Karpas-422 (cell line): ENCODE measurements at regions not wholly inside any gene's neighbourhood (a gene's known extent, or its start where the extent isn't known, plus 50 kb on each side); places are given as distances from the start of the nearest gene placed in this dataset.

Experiments used
- DNase-seq: peaks from one replicate; pipeline ENCODE4 v3.0.0-alpha.2; 2015
- H2AFZ ChIP-seq: fragments of 200-600 bp; sonication (generic); 2 replicates; pipeline ENCODE4 v1.6.1; 2014; ENCODE audit warnings: antibody characterized with exemption, low read length, mixed read lengths
- H3K27ac ChIP-seq: fragments of 200-600 bp; sonication (generic); 2 replicates; pipeline ENCODE4 v1.5.1; 2014; ENCODE audit warnings: mild to moderate bottlenecking, low read length, moderate library complexity
- H3K27me3 ChIP-seq: fragments of 200-600 bp; sonication (generic); 2 replicates; pipeline ENCODE4 v1.6.1; 2014; ENCODE audit warnings: low read length, mixed read lengths
- H3K36me3 ChIP-seq: fragments of 200-600 bp; sonication (generic); 2 replicates; pipeline ENCODE4 v1.6.1; 2014; ENCODE audit warnings: low read length, mixed read lengths; ENCODE audit not compliant: insufficient read depth
- H3K4me1 ChIP-seq: fragments of 200-600 bp; sonication (generic); 2 replicates; pipeline ENCODE4 v1.6.1; 2014; ENCODE audit warnings: mild to moderate bottlenecking, low read length, mixed read lengths
- H3K4me2 ChIP-seq: fragments of 200-600 bp; sonication (generic); 2 replicates; pipeline ENCODE4 v1.6.1; 2014; ENCODE audit warnings: low read length, low read depth, mild to moderate bottlenecking; ENCODE audit not compliant: poor library complexity, severe bottlenecking
- H3K4me3 ChIP-seq: fragments of 200-600 bp; sonication (generic); 2 replicates; pipeline ENCODE4 v1.5.1; 2014; ENCODE audit warnings: mild to moderate bottlenecking, antibody characterized with exemption, low read length, mixed read lengths
- H3K79me2 ChIP-seq: fragments of 200-600 bp; sonication (generic); 2 replicates; pipeline ENCODE4 v1.6.1; 2014; ENCODE audit warnings: mild to moderate bottlenecking, low read length, mixed read lengths
- H3K9ac ChIP-seq: fragments of 200-600 bp; sonication (generic); 2 replicates; pipeline ENCODE4 v1.6.0; 2014; ENCODE audit warnings: low read length
- H3K9me2 ChIP-seq: fragments of 200-600 bp; sonication (generic), shearing (Covaris generic); replicated peaks from 2 replicates; pipeline ENCODE4 v1.6.0; 2014; ENCODE audit warnings: mild to moderate bottlenecking, low read length, moderate library complexity; ENCODE audit not compliant: insufficient read depth
- H3K9me3 ChIP-seq: fragments of 300-700, 200-600 bp; sonication (generic); 2 replicates; pipeline ENCODE4 v1.6.1; 2014; ENCODE audit warnings: low read length, mixed read lengths
- H4K20me1 ChIP-seq: fragments of 200-600 bp; sonication (generic); 2 replicates; pipeline ENCODE4 v1.6.1; 2014; ENCODE audit warnings: mild to moderate bottlenecking, antibody characterized with exemption, low read length, low read depth; ENCODE audit not compliant: insufficient read depth

- H2AFZ ChIP-seq, result no peak overlapping the region
- H4K20me1 ChIP-seq, result no peaks in the 10 kb centered on the region
- H3K36me3 ChIP-seq, result no peaks in the 10 kb centered on the region
- no peaks in the 10 kb centered on the region for H3K4me1 ChIP-seq
- H3K9me3 ChIP-seq, result no peaks in the 10 kb centered on the region
- no peaks in the 10 kb centered on the region for H3K27me3 ChIP-seq
- no peak overlapping the region for H3K4me2 ChIP-seq
- no peak overlapping the region for H3K27ac ChIP-seq
- H3K9ac ChIP-seq, result no peak overlapping the region
- H3K4me3 ChIP-seq, result no peak overlapping the region
- no peaks in the 10 kb centered on the region for H3K79me2 ChIP-seq
- DNase-seq, result no peak
- no peaks in the 10 kb centered on the region for H3K9me2 ChIP-seq
Measured at GRCh38 chr2:145102706-145103105, 582.8 kb upstream of the ZEB2 start.

GRCh38 chr2:145100301-145100700 lies 580.4 kb upstream of the ZEB2 start:
- H3K9me2 ChIP-seq, result no peaks in the 10 kb centered on the region
- H4K20me1 ChIP-seq, result no peaks in the 10 kb centered on the region
- no peak overlapping the region for H3K4me3 ChIP-seq
- H3K79me2 ChIP-seq, result no peaks in the 10 kb centered on the region
- no peak overlapping the region for H2AFZ ChIP-seq
- H3K9ac ChIP-seq, result no peak overlapping the region
- H3K9me3 ChIP-seq, result no peaks in the 10 kb centered on the region
- H3K36me3 ChIP-seq, result no peaks in the 10 kb centered on the region
- H3K27ac ChIP-seq, result no peak overlapping the region
- H3K4me2 ChIP-seq, result no peak overlapping the region
- H3K4me1 ChIP-seq, result no peaks in the 10 kb centered on the region
- H3K27me3 ChIP-seq, result no peaks in the 10 kb centered on the region
- DNase-seq, result no peak

- Histone ChIP-seq H3K9me2 (no peaks in the 10 kb centered on the region), H3K4me2 (no peak overlapping the region), H3K36me3 (no peaks in the 10 kb centered on the region), H3K4me1 (no peaks in the 10 kb centered on the region), H3K9ac (no peak overlapping the region), H3K27me3 (no peaks in the 10 kb centered on the region), H3K79me2 (no peaks in the 10 kb centered on the region), H2AFZ (no peak overlapping the region), H3K4me3 (no peak overlapping the region), H4K20me1 (no peaks in the 10 kb centered on the region), H3K9me3 (no peaks in the 10 kb centered on the region), H3K27ac (no peak overlapping the region)
- DNase-seq, result no peak
Measured at GRCh38 chr2:145096582-145096981, 576.7 kb upstream of the ZEB2 start.

GRCh38 chr2:145095641-145096435 lies 575.9 kb upstream of the ZEB2 start:
- Histone ChIP-seq H3K79me2 (no peaks in the 10 kb centered on the region), H3K9ac (no peak overlapping the region), H4K20me1 (no peaks in the 10 kb centered on the region), H3K4me1 (no peaks in the 10 kb centered on the region), H3K36me3 (no peaks in the 10 kb centered on the region), H3K27me3 (no peaks in the 10 kb centered on the region), H3K9me2 (no peaks in the 10 kb centered on the region), H3K9me3 (no peaks in the 10 kb centered on the region), H3K27ac (no peak overlapping the region), H3K4me2 (no peak overlapping the region), H2AFZ (no peak overlapping the region), H3K4me3 (no peak overlapping the region)
- DNase-seq, result no peak

DNA sequence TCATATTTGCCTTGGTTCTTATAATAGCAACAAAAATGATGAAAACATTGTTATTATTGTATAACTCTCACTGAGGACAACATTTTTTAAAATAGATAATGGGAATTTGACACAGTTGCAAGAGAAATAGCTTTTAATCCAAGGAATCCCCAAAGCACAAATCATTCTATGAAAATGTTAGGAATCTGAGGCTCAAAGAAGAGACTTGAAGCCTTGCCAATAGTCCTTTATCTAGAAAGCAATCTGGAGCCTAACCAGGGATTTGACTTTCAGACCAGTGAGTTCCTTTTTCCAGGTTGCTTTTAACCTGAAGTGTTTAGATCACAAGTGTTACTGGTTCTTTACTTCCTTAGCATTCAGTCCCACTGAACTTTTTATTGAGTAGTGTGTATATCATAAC lies 574.5 kb upstream of the ZEB2 start:
- no peak for DNase-seq
- H2AFZ ChIP-seq, result no peak overlapping the region
- no peaks in the 10 kb centered on the region for H4K20me1 ChIP-seq
- no peak overlapping the region for H3K9ac ChIP-seq
- H3K27me3 ChIP-seq, result no peaks in the 10 kb centered on the region
- H3K36me3 ChIP-seq, result no peaks in the 10 kb centered on the region
- no peaks in the 10 kb centered on the region for H3K79me2 ChIP-seq
- H3K4me1 ChIP-seq, result no peaks in the 10 kb centered on the region
- H3K4me3 ChIP-seq, result no peak overlapping the region
- no peak overlapping the region for H3K27ac ChIP-seq
- H3K4me2 ChIP-seq, result no peak overlapping the region
- no peaks in the 10 kb centered on the region for H3K9me3 ChIP-seq
- H3K9me2 ChIP-seq, result no peaks in the 10 kb centered on the region

DNA sequence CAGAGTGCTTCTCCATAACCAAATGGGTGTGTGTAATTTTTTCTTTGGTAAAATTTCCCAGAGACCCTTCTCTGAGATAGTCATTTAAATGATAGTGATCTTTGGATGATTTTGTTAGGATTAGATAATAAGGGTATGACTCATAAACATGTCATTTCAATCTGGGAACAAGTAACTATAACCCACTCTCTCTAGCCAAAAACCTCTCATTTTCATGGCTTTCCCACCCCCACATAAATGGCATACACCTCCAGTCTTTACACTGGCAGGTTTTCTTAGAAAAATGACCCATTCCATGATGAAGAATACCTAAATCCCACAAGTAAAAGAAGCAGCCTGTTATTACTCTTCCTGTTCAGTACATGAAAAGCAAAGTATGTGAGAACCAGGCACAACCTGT lies 572.0 kb upstream of the ZEB2 start:
- H3K79me2 ChIP-seq, result no peaks in the 10 kb centered on the region
- no peak overlapping the region for H2AFZ ChIP-seq
- H3K9me2 ChIP-seq, result no peaks in the 10 kb centered on the region
- no peak overlapping the region for H3K4me2 ChIP-seq
- H3K27ac ChIP-seq, result no peak overlapping the region
- H3K36me3 ChIP-seq, result no peaks in the 10 kb centered on the region
- H4K20me1 ChIP-seq, result no peaks in the 10 kb centered on the region
- H3K9ac ChIP-seq, result no peak overlapping the region
- H3K9me3 ChIP-seq, result no peaks in the 10 kb centered on the region
- no peaks in the 10 kb centered on the region for H3K4me1 ChIP-seq
- no peak overlapping the region for H3K4me3 ChIP-seq
- no peak for DNase-seq
- no peaks in the 10 kb centered on the region for H3K27me3 ChIP-seq

- Histone ChIP-seq H3K27ac (no peak overlapping the region), H3K4me1 (no peaks in the 10 kb centered on the region), H3K4me2 (no peak overlapping the region), H4K20me1 (no peaks in the 10 kb centered on the region), H3K36me3 (no peaks in the 10 kb centered on the region), H2AFZ (no peak overlapping the region), H3K79me2 (no peaks in the 10 kb centered on the region), H3K9me2 (no peaks in the 10 kb centered on the region), H3K27me3 (no peaks in the 10 kb centered on the region), H3K4me3 (no peak overlapping the region), H3K9ac (no peak overlapping the region), H3K9me3 (no peaks in the 10 kb centered on the region)
- DNase-seq, result no peak
Measured at GRCh38 chr2:145090841-145091761, 571.2 kb upstream of the ZEB2 start.

DNA sequence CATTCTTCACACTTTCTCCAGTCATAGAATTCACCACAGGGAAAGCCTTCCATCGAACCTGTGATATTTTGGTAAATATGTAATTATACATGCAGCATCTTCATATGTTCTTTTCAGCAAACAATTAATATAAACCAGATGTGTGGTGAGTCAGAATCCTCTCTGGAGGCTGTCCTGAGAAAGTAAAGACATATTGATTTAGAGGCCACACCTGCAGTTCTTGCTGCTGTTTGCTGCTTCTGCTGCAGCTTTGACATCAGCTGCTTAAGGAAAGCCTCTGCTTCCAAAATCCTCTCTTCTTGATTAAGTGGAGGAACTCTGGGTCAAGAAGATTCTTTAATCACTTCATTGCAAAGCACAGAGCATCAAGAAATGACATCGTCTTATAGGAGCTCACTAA lies 568.8 kb upstream of the ZEB2 start:
- DNase-seq, result no peak
- Histone ChIP-seq H4K20me1 (no peaks in the 10 kb centered on the region), H3K4me1 (no peaks in the 10 kb centered on the region), H3K9me3 (no peaks in the 10 kb centered on the region), H3K4me2 (no peak overlapping the region), H3K9me2 (no peaks in the 10 kb centered on the region), H3K27ac (no peak overlapping the region), H3K27me3 (no peaks in the 10 kb centered on the region), H3K36me3 (no peaks in the 10 kb centered on the region), H3K79me2 (no peaks in the 10 kb centered on the region), H3K9ac (no peak overlapping the region), H3K4me3 (no peak overlapping the region), H2AFZ (no peak overlapping the region)
